GM12892 (cell line): ENCODE measurements at regions not wholly inside any gene's neighbourhood (a gene's known extent, or its start where the extent isn't known, plus 50 kb on each side); places are given as distances from the start of the nearest gene placed in this dataset.

ENCODE experiments used
- POLR2A ChIP-seq: IDR thresholded peaks from 2 replicates; pipeline ENCODE4 v1.6.1; 2011; ENCODE audit warnings: low read depth, low read length, control low read depth
- POLR2AphosphoS5 ChIP-seq: IDR thresholded peaks from 2 replicates; pipeline ENCODE4 v1.6.1; 2011; ENCODE audit warnings: low read depth, low read length, control low read depth

DNA sequence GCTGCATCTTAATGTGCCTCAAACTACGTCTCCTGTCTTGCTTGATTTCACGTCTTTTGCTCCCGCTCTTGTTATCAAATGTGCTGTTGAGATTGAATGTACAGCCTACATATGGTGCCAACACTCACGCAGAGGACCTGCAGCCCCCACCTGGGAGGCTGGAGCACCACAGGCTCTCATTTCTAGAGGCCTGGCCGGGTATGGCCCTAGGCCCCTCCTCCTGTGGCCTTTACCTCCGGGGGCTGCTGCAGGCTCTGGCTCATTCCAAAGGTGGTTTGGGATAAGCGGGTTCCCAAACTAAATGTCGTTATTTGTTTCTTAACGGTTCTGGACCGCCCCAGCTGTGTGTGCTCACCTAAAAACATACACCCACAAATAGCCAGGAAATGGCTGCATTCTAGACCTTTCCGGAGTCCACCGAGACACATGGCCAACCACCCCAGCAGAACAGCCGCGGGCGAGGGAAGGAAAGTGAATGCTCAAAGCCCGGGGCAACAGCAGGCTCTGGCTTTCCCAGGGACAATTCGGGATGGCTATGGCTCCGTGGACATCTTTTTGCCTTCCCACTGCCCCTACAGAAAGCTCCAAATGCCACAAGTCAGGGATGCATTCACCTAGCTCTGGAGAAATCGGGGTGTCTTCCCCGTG is 105.9 kb downstream of the ENGASE start:
- no peak for TF ChIP-seq POLR2AphosphoS5
- no peak for TF ChIP-seq POLR2A
